NCI-H510A (cell line): ENCODE measurements at regions not wholly inside any gene's neighbourhood (a gene's known extent, or its start where the extent isn't known, plus 50 kb on each side); places are given as distances from the start of the nearest gene placed in this dataset.

Experiments
- DNase-seq: peaks from one replicate; lab custom pipeline; 2025; lab: John Stamatoyannopoulos, UW

GRCh38 chr12:126095748-126096510 lies 1030.7 kb downstream of the AACS start:
- DNase-seq: no peak

GRCh38 chr12:126106706-126107105 lies 1041.5 kb downstream of the AACS start:
- no peak for DNase-seq

GRCh38 chr12:126107659-126108058 lies 1042.4 kb downstream of the AACS start:
- no peak for DNase-seq

DNA sequence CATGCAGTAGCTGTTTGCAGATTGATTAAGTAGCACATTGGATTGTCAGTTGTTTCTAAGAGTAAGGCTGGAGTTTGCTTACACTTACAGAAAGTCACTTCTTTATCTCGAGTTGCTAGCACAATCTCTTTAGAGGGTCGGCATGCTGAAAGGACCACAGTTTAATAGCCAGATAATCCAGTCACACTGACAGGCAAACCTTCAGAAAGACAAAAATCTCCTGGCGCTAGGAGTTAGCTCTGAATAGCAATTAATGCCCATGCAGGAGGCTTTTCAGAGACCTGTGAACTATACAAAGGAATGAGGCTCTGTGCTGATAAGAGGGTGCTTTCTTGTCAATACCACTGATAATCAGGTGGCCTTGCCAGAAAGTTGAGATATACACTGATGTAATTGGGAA lies 1043.0 kb downstream of the AACS start:
- no peak for DNase-seq

GRCh38 chr12:126112141-126112540 lies 1046.9 kb downstream of the AACS start:
- DNase-seq: no peak

DNA sequence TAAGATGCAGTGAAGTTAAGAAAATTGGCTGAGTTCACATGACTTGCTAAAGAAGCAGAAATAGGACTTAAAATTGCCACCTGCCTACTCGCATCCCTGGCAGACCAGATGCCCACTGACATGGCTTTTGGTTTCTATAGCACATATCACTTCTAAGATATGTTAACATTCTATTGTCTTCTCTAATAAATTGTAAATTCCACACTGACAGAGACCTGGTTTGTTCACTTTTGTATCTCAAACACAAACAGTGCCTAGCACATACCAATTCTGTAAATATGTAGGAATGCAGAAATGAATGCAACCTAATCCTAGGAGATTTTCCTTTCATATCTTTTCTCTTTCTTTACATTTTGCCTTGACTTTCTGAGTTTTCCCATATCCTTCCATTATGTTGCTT lies 1047.6 kb downstream of the AACS start:
- no peak for DNase-seq

GRCh38 chr12:126114441-126114840 lies 1049.2 kb downstream of the AACS start:
- no peak for DNase-seq

DNA sequence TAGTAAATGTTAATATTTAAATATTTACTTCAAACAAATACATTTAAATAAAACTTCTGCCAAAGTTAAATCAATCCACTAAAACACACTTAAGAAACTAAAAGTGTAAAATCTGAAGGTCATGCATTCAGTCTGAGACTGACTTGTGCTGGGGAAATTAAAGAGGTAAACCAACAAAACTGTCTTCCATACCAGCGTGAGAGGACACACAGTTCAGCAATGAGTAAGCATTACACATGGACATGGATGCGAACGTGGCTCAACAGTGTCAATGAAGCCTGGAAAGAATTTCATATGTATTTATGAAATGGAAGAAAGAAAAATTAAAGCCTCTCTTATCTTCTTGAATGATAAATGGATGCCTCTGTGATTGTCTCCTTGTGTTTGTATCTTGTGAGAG lies 1052.3 kb downstream of the AACS start:
- no peak for DNase-seq

GRCh38 chr12:126139355-126139754 lies 1074.1 kb downstream of the AACS start:
- no peak for DNase-seq

DNA sequence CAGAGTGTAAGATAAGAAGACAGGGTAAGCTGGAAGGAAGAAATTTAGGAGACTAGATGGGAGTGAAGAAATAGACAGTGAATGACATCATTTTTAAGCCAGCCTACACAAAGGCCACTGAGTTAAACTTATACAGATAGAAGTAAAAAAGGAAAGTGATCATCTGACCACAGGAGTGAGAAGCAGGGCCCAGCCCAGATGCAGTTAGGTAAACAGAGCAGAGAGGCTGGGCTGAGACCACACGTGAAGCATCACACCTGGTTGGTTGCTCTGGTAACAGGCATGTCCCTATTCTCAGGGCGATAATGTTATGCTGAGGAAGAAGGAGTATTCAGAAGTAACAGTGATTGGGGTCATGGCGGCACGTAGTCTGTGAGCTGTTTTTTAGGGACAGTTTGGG lies 1079.4 kb downstream of the AACS start:
- DNase-seq: peak; percentile 24

GRCh38 chr12:126147321-126147720 lies 1082.1 kb downstream of the AACS start:
- DNase-seq: no peak

DNA sequence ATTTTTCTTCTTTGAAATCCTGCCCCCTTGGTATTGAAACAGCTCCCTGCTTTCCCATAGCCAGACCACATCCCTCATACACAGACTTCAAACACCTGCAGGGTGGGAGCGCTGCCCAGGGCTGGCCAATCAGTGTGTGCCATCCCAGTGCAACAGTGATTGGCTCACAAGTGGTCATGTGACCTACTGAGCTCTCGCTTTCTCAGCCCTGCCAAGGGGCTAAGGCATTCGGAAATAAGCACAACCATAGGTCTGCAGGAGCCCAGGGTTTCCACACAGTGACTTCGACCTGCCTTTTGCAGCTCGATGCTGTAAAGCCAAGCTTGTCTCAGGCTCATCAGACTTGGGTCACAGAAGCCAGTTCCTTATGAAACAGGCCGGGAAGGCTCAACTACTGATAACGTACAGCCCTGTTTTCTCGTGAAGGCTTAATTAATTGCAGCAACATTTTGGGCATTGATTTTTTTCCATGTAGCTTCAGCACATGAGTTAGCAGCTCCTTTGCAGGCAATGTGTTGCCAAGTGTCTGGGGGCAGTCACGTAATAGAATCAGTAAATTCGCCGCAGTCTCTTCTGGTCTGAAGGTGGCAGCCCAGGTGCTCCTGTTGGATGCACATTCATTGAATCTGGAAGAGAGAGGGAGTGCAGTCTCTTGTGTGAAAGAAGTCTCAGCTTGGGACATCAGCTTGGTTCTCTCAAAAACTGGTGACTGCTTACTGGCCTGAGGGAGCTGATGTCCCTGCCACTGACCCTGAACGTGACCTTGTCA lies 1091.8 kb downstream of the AACS start:
- no peak for DNase-seq

DNA sequence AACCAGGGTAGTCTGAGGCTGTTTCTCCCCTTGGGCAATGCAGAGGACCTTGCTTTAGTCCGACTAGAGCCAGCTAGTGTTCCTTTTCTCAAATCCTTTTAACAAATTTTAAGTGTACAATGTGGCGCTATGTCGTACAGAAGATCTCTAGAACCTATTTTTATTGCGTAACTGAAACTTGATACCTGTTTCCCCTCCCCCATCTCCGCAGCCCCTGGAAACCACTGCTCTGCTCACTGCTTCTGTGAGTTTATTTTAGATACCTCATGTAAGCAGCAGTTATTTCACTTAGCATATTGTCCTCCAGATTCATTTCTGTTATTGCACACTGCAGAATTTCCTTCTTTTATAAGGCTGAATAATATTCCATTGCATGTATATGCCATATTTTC lies 1092.3 kb downstream of the AACS start:
- peak; percentile 6 for DNase-seq

GRCh38 chr12:126159139-126159538 lies 1093.9 kb downstream of the AACS start:
- DNase-seq: no peak

DNA sequence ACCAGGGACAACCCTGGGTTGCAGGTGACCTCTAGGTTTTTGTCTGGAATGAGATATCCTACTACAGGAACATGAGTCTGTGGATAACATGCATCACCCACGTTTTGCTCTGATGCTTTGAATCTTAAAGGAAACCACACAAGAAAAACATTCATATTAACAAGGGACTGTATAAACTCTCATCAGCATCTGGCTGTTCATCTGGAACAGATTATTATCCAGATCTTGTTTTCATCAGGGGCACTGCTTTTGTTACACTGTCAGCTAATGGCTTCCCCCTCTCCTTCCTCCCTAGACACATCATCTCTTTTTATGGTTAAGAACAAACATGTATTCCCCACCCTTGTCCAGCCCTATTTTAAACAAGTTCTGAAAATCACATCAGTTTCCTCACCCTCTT lies 1095.7 kb downstream of the AACS start:
- DNase-seq: no peak

DNA sequence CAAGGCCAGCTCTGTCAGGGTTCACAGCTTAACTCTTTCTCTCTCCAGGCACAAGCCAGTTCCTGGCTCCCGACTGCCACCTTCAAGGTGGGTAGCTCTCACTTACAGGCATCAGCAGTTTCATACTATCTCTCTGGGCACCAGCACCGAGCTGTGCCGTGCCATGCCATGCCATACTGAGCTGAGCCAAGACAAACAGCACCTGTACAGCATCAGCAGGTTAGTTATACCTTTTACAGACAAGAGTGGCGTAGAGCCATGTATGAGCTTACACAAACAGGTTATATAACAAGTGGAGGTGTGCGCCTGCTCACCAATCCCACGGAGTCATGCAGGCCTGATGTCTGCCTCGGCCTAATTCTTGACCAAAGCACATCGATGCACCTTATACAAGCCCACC lies 1098.7 kb downstream of the AACS start:
- DNase-seq: no peak

DNA sequence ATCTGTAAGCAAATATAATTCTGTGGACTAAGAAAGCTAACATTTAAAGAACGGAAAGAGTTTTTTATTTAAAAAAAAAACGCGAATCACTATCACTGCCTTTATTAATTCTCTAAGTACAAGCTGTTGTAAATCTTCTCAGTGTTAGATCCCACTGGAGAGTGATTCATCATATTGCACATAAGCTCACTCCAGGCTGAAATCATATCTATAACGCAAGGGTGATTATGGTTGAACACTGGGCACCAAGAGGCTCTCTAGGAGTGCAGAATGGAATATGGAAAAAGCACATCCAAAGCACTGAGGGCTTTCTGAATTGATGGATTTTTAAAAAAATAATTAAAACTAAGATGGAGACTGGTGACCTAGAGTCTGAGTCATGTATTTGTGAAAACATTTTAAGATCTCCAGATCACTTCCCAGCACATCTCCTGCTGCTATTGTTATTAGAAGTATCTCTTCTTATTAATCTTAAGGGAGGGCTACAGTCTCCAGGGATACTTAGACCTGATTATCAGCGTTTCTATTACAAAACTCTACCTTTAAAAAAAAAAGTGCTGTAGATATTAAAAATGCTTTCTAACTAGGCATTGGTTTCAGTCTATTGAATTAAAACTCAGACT lies 1106.8 kb downstream of the AACS start:
- no peak for DNase-seq

DNA sequence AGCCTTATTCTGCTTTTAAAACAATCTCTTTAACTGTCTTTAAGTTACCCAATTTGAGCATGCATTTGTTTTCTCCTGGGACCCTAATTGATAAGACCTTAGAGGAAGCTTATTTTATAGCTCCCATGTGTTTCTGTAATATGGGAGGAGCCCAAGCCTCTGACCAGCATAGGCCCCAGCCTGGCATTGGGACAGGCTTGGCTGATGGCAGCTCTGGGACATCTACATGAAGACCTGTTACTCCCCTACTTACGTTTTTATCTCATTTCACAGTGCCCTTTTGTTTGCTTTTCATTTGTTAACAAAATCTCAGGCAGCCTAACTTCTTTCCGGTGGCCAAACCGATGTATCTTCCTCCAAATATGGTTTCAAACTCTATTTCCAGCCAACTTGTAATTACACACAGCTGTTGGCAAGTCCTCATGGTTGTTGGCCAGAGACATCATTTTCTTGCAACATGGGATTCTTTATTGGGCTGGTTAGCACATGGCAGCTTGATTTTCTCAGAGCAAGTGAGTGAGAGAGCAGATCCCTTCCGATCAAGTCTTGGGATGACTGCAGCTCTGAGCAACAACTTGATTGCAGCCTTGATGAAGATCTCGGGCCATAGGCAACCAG lies 1117.5 kb downstream of the AACS start:
- no peak for DNase-seq

- DNase-seq: no peak
Observed at GRCh38 chr12:126185025-126185424, 1119.8 kb downstream of the AACS start.

DNA sequence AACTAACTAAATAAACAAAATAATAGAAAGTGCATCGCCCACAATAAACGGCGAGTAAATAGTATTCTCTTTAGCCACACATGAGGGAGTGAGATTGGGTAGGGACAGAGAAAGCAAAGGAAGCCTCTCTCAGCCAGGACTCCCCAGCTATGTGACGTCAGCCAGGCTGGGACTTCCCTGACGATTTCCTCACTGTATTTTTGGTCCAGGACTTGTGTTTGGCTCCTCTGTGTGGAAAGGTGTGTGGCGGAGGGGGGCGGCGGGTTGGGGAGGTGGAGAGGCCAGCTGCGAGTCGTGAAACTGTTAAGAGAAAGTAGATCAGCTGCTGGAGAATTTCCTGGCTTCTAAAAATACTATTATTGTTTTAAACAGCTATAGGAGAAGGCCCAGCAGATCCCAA lies 1124.6 kb downstream of the AACS start:
- DNase-seq: no peak

DNA sequence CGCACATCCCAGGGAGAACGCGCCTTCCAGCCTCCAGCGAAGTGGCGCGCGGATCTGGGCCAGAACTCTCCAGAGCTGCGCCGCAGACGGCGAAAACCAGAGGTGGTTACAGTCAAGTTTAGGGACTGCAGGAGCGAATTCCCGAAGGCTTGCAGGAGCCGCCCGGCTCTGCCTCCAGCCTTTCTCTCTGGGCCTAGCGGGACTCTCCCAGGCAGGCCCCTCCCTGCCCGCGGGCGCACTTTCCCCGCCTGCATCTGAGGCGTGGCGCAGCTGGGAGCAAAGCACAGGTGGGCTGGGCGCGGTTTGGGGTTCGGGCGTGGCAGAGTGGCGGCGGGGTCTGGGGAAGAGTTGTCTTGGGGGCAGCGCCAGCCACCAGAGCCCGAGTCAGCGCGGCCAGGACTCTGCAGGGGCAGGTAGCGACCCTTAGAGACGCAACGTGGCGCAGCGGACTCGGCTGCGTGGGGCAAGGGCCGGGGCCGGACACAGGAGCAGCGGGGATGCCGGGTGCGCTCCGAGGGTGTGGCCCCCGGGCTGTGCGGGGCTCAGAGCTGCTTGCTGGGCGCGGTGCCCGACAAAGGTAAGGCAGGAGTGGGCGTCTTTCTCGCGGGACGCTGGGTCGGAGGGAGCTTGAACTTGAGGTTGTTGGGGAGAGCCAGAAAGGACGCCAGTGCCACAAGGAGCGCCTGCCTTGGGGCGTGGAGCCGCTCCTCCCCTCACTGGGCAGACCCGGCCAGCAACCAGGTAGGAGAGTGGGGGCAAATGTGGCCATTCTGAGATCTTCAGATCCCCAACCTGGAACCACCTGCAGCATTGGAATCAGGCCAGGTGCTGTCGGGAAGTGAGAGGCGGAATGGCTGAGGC lies 1126.0 kb downstream of the AACS start:
- no peak for DNase-seq

GRCh38 chr12:126191949-126192348 lies 1126.7 kb downstream of the AACS start:
- no peak for DNase-seq
